Spleen (tissue), 7 donors: ENCODE measurements at regions not wholly inside any gene's neighbourhood (a gene's known extent, or its start where the extent isn't known, plus 50 kb on each side); places are given as distances from the start of the nearest gene placed in this dataset.

Experiments
- CTCF ChIP-seq, 11 experiments: fragments of 200-600 bp in 7 of 11; fragments of 450-650 bp in 4 of 11; sonication (generic) in 4 of 11; IDR thresholded peaks in 8 of 11; conservative IDR thresholded peaks in 3 of 11; 1 replicate in 7 of 11; 2 replicates in 4 of 11; pipeline versions ENCODE4 v1.4.0 to v1.8.0; 2016 to 2021; ENCODE audit warnings: antibody characterized with exemption in 11 of 11, inconsistent platforms in 4 of 11, mild to moderate bottlenecking in 1 of 11
- POLR2A ChIP-seq, 3 donors: fragments of 450-650 bp; IDR thresholded peaks; one replicate each; pipeline ENCODE4 v1.5.1; 2017; ENCODE audit warnings: antibody characterized with exemption in 3 of 3, mild to moderate bottlenecking in 1 of 3
- POLR2AphosphoS5 ChIP-seq, 3 donors: sonication (generic); formaldehyde crosslinking; IDR thresholded peaks; one replicate each; pipeline ENCODE4 v1.5.1; 2017; ENCODE audit warnings: antibody characterized with exemption in 3 of 3
- donor health status: DM: no; HTN: no; CAD: no; lungs with moderate emphysema.
- donor health status: DM: no; HTN: no; CAD: no.
- donor health status: DM: no; HTN: no; CAD: no.

- TF ChIP-seq CTCF (IDR thresholded peaks at IDR 0.05 in 8 of 11, conservative IDR thresholded peaks at IDR 0.05 in 3 of 11) (no peak), POLR2A (IDR thresholded peaks at IDR 0.05) (no peak), POLR2AphosphoS5 (IDR thresholded peaks at IDR 0.05) (no peak)
Measured at GRCh38 chr3:70517124-70517890, 204.9 kb upstream of the MDFIC2 start.
